ENCODE measurements at regions not wholly inside any gene's neighbourhood (a gene's known extent, or its start where the extent isn't known, plus 50 kb on each side); places are given as distances from the start of the nearest gene placed in this dataset.

- no peak for TF ChIP-seq CTCF (IDR thresholded peaks at IDR 0.05; ENCODE audit: low read depth, low read length, poor library complexity, severe bottlenecking)
- TF ChIP-seq EZH2phosphoT487 (IDR thresholded peaks at IDR 0.05; ENCODE audit: borderline replicate concordance, low read length), result no peak
These were observed 639.4 kb downstream of the SEMA5A start for GRCh38 chr5:8906303-8906967.
